GM12872 (cell line): ENCODE measurements at regions not wholly inside any gene's neighbourhood (a gene's known extent, or its start where the extent isn't known, plus 50 kb on each side); places are given as distances from the start of the nearest gene placed in this dataset.

Experiments used
- TF ChIP-seq, protein P1 (sequence below): IDR thresholded peaks from 3 replicates; pipeline ENCODE4 v1.5.1; 2011; ENCODE audit warnings: low read depth, mild to moderate bottlenecking, low read length, moderate library complexity; ENCODE audit not compliant: insufficient read depth

DNA sequence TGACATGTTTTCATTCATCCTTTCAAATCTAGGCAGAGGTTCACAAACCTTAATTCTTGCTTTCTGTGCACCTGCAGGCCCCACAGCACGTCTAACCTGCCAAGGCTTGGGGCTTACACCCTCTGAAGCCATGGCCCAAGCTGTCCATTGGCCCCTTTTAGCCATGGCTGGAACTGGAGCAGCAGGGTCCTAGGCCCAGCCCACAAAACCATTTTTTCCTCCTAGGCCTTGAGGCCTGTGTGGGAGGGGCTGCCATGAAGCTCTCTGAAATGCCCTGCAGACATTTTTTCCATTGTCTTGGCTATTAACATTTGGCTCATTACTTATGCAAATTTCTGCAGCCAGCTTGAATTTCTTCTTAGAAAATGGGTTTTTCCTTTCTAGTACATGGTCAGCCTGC is 547.5 kb downstream of the KCNH5 start:
- TF ChIP-seq, protein P1, sequence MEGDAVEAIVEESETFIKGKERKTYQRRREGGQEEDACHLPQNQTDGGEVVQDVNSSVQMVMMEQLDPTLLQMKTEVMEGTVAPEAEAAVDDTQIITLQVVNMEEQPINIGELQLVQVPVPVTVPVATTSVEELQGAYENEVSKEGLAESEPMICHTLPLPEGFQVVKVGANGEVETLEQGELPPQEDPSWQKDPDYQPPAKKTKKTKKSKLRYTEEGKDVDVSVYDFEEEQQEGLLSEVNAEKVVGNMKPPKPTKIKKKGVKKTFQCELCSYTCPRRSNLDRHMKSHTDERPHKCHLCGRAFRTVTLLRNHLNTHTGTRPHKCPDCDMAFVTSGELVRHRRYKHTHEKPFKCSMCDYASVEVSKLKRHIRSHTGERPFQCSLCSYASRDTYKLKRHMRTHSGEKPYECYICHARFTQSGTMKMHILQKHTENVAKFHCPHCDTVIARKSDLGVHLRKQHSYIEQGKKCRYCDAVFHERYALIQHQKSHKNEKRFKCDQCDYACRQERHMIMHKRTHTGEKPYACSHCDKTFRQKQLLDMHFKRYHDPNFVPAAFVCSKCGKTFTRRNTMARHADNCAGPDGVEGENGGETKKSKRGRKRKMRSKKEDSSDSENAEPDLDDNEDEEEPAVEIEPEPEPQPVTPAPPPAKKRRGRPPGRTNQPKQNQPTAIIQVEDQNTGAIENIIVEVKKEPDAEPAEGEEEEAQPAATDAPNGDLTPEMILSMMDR, result no peak

DNA sequence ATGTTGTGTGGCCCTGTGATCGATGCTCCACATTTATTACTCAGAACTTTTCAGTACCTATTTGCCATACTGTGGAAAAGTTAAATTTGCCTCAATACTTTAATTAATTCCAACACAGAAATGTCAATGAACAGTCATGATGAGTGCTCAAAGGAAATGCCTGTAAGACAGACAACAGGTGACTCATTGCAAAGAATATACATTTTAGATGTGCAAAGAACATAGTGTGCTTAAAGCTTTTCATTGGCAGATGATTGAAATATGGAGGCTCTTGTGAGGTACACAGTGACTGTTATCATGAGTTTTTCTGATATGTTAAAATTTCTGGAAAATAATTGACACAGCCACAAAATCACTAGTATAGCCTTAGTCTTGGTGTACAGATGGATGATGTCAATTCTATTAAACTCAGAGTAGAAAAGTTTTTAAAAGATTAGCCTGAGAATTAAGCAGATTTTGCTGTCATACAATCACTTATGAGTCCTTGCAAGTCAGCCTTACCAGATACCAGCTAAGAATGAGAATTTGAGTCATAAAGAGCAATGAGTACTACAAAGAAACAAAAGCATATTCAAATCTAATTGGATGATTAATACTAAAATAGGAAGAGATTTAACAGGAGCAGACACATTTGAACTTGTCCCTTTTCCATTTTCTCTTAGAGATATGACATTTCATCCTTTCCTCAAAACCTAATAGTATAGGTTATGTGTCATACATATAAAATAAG is 544.1 kb downstream of the KCNH5 start:
- TF ChIP-seq, protein P1, result no peak

DNA sequence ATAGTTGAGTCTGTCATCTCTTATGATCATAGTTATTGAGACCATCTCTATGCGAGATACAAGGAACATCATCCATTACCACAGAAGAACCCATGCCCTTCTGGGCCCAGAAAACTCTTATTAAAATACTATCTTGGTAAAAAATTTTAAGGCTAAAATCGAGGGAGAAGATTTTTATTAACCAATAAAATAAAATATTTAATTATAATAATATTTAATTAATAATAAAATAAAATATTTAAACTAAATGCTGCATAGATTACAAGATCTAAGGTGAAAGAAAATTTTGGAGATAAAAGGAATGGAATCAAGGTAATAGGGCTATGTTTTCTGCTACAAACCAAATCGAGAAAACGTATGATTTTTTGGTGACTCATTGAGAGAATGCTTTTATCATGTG is 540.2 kb downstream of the KCNH5 start:
- TF ChIP-seq, protein P1, result no peak

DNA sequence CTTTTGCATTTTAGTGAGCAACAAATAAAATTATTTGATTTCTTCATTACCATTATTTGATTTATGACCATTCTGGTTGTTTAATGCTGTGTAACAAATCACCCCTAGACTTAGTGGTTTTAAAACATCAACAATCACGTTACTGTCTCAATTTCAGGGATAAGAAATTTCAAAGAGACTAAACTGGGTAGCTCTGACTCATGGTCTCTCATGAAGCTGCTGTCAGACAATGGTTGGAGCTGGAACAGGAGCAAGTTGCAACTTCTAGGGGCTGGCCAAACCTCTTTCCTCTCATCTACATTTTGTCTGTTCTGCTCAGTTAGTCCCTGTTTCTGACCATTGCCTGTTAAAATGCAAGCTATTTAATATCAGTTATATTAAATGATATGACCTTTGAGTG is 517.0 kb downstream of the KCNH5 start:
- TF ChIP-seq, protein P1, result no peak

DNA sequence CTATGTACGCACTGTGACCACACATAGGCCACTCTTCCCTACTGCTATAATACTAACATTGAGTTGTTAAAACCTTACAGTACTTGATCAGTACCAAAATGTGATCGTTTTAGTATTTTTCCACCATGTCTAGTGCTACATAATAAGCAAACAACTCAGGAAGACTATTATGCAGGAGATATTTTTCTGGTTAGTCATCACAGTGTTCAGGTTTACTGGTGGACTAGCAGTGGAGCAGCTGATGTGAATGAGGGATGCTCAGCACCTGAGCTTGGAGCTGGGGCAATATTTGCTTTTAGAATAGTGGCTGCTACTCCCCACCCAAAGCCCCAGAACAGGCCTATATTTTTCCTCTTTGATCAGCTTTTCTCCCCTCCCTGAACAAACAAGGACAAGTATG is 513.1 kb downstream of the KCNH5 start:
- TF ChIP-seq, protein P1, result no peak

DNA sequence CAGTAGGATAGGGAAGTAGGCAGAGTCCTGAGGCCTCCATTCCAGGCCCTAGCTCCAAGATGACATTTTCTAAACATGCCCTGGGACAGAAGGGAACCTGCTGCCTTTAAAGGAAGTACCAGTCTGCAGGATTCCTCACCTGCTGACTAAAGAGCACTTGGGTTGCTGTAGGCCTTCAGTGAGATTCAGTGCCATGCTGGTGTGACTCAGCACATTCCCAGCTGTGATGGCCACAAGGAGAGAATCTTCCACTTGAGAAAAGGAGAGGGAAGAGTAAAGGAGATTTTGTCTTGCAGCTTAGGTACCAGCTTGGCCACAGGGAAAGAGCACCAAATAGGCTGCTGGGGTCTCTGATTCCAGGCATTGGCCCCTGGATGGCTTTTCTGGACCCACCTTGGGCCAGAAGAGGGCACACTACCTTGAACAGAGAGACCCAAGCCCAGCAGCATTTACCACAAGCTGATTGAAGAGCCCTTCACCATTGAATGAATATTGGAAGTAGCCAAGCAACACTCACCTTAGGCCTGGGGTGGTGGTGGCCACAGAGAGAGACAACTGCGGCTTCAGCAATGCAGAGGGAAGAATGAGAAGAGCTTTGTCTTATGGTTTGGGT is 498.3 kb downstream of the KCNH5 start:
- TF ChIP-seq, protein P1, result no peak

DNA sequence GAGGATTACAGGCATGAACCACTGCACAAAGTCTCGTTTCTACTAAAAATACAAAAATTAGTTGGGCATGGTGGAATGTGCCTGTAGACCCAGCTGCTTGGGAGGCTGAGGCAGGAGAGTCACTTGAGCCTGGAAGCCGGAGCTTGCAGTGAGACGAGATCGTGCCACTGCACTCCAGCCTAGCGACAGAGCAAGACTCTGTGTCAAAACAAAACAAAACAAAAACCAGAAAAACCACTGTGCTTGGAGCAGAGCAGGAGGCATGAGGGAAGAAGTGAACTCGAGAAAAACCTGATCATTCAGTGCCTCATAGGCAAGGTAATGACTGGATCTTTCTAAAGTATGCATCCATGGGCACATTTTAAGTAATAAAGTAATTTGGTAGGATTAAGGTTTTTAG is 487.8 kb downstream of the KCNH5 start:
- TF ChIP-seq, protein P1, result no peak
